ENCODE measurements at regions not wholly inside any gene's neighbourhood (a gene's known extent, or its start where the extent isn't known, plus 50 kb on each side); places are given as distances from the start of the nearest gene placed in this dataset.

- TF ChIP-seq CTCF (conservative IDR thresholded peaks at IDR 0.05; ENCODE audit: low read depth, low read length) (no peak), POLR2A (IDR thresholded peaks at IDR 0.05; ENCODE audit: low read depth, low read length) (no peak), BHLHE40 (IDR thresholded peaks at IDR 0.05; ENCODE audit: low read depth, low read length) (no peak), MAFK (IDR thresholded peaks at IDR 0.05; ENCODE audit: low read depth, low read length) (no peak), RCOR1 (IDR thresholded peaks at IDR 0.05; ENCODE audit: insufficient replicate concordance, low read length) (no peak), FOS (IDR thresholded peaks at IDR 0.05; ENCODE audit: low read depth, low read length) (no peak), RFX5 (IDR thresholded peaks at IDR 0.05; ENCODE audit: low read depth, low read length) (no peak), SMC3 (IDR thresholded peaks at IDR 0.05; ENCODE audit: low read depth, low read length) (no peak), CHD1 (IDR thresholded peaks at IDR 0.05; ENCODE audit: low read depth, low read length) (no peak), MXI1 (IDR thresholded peaks at IDR 0.05; ENCODE audit: borderline replicate concordance, low read depth, low read length) (no peak), MAZ (IDR thresholded peaks at IDR 0.05; ENCODE audit: borderline replicate concordance, low read depth, low read length) (no peak), RAD21 (IDR thresholded peaks at IDR 0.05; ENCODE audit: low read length) (no peak), USF2 (IDR thresholded peaks at IDR 0.05; ENCODE audit: low read depth, low read length) (no peak), CEBPB (IDR thresholded peaks at IDR 0.05; ENCODE audit: low read depth, low read length) (no peak)
These were observed 217.3 kb downstream of the HERPUD2 start for GRCh38 chr7:35477609-35478008.

Measured in IMR-90 (cell line).